ENCODE measurements at regions not wholly inside any gene's neighbourhood (a gene's known extent, or its start where the extent isn't known, plus 50 kb on each side); places are given as distances from the start of the nearest gene placed in this dataset.
"Not testable (repeated sequence)": the region's sequence is repeated elsewhere in the genome, so short reads cannot be mapped to it uniquely, and the experiment has no call there.

- H3K27ac ChIP-seq: no peak overlapping the region
- TF ChIP-seq ZFX (IDR thresholded peaks at IDR 0.05; ENCODE audit: borderline replicate concordance) (no peak), CTCF (IDR thresholded peaks at IDR 0.05) (no peak)
These were observed 379.6 kb downstream of the MLLT3 start for GRCh38 chr9:20242510-20243189.

- TF ChIP-seq CTCF (IDR thresholded peaks at IDR 0.05): no peak
- no peak for TF ChIP-seq ZFX (IDR thresholded peaks at IDR 0.05; ENCODE audit: borderline replicate concordance)
- H3K27ac ChIP-seq: no peak overlapping the region
These were observed 381.8 kb downstream of the MLLT3 start for GRCh38 chr9:20240498-20240897.

- no peak overlapping the region for H3K27ac ChIP-seq
- TF ChIP-seq ZFX (IDR thresholded peaks at IDR 0.05; ENCODE audit: borderline replicate concordance) (no peak), CTCF (IDR thresholded peaks at IDR 0.05) (no peak)
These were observed 383.4 kb downstream of the MLLT3 start for GRCh38 chr9:20238921-20239320.

- TF ChIP-seq CTCF (IDR thresholded peaks at IDR 0.05): no peak
- no peak for TF ChIP-seq ZFX (IDR thresholded peaks at IDR 0.05; ENCODE audit: borderline replicate concordance)
- H3K27ac ChIP-seq: no peak overlapping the region
These were observed 384.6 kb downstream of the MLLT3 start for GRCh38 chr9:20237686-20238085.

- H3K27ac ChIP-seq: no peak overlapping the region
- no peak for TF ChIP-seq ZFX (IDR thresholded peaks at IDR 0.05; ENCODE audit: borderline replicate concordance)
- no peak for TF ChIP-seq CTCF (IDR thresholded peaks at IDR 0.05)
These were observed 385.6 kb downstream of the MLLT3 start for GRCh38 chr9:20236676-20237075.

GRCh38 chr9:20235206-20235605 lies 387.1 kb downstream of the MLLT3 start:
- H3K27ac ChIP-seq: not testable (repeated sequence)

- no peak overlapping the region for H3K27ac ChIP-seq
- TF ChIP-seq ZFX (IDR thresholded peaks at IDR 0.05; ENCODE audit: borderline replicate concordance) (no peak), CTCF (IDR thresholded peaks at IDR 0.05) (no peak)
These were observed 394.2 kb downstream of the MLLT3 start for GRCh38 chr9:20228096-20228495.

Data from 22Rv1 (cell line).